HG03354 (cell line): ENCODE measurements at regions not wholly inside any gene's neighbourhood (a gene's known extent, or its start where the extent isn't known, plus 50 kb on each side); places are given as distances from the start of the nearest gene placed in this dataset.
"Not testable (repeated sequence)": the region's sequence is repeated elsewhere in the genome, so short reads cannot be mapped to it uniquely, and the experiment has no call there.

Experiments used
- ATAC-seq: cut with Tn5 transposase; IDR thresholded peaks from one replicate; pipeline ENCODE4 v1.9.1; 2021; ENCODE audit warnings: mild to moderate bottlenecking; ENCODE audit not compliant: unreplicated experiment, poor library complexity, severe bottlenecking

DNA sequence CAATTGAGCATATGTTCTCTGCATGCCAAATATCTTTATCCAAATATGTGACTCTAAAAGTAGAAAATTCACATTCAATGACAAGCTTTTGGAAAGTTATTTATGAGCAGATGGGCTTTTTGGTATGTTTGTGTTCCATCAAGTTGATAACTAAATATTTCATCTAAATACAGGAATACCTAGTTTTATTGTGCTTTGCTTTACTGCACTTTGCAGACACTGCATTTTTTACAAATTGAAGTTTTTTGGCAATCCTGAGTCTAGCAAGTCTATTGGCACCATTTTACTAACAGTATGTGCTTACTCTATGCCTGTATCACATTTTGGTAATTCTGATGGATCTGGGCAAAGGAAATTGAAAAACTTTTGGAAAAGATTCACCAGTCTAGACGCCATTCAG is 133.8 kb downstream of the ATXN7L3B start:
- no peak for ATAC-seq

- not testable (repeated sequence) for ATAC-seq
Observed at GRCh38 chr12:74676955-74677354, 139.3 kb downstream of the ATXN7L3B start.

DNA sequence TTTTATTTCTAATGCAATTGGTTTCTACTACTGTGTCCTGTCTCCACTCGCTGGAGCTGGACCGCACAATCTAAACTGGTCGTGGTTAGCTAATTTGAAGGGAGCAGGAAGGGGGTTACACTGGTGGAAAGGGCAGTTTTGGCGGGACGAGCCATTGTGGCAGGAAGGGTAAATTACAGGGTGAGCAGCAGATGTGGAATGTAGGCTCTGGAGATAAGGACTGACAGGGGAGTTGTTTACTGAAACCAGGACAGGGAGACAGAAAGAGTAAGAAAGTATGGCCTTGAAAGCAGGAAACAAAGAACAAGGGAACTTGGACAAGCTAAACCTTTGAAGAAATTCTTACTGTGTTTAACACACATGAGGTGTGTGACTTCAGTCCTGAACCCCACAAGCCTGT is 147.8 kb downstream of the ATXN7L3B start:
- ATAC-seq = no peak

- ATAC-seq = peak; percentile 58
Observed at GRCh38 chr12:74689071-74689655, 151.5 kb downstream of the ATXN7L3B start.

DNA sequence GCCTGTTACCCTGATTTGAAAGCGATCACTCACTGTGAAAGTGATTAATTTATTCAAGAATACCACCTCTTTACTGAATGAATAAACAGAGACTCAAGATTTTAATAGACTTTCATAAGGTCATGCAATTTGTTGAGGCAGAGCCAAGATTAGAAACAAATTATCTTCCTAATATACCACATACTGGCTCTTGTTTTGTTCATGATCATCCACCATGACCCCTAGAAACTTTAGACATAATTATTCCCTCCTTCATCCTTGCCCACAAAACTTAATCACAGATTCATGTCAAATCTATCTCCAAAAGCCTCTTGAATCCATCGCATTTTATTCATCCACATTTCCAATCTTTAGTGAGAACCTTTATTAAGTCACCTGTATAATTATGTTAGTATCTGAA is 152.3 kb downstream of the ATXN7L3B start:
- no peak for ATAC-seq

GRCh38 chr12:74719447-74719846 is 181.8 kb downstream of the ATXN7L3B start:
- no peak for ATAC-seq

- ATAC-seq = peak; percentile 72
Observed at GRCh38 chr12:74722709-74723108, 185.1 kb downstream of the ATXN7L3B start.

- no peak for ATAC-seq
Observed at GRCh38 chr12:74725154-74725553, 187.5 kb downstream of the ATXN7L3B start.

GRCh38 chr12:74728006-74728405 is 190.4 kb downstream of the ATXN7L3B start:
- no peak for ATAC-seq

DNA sequence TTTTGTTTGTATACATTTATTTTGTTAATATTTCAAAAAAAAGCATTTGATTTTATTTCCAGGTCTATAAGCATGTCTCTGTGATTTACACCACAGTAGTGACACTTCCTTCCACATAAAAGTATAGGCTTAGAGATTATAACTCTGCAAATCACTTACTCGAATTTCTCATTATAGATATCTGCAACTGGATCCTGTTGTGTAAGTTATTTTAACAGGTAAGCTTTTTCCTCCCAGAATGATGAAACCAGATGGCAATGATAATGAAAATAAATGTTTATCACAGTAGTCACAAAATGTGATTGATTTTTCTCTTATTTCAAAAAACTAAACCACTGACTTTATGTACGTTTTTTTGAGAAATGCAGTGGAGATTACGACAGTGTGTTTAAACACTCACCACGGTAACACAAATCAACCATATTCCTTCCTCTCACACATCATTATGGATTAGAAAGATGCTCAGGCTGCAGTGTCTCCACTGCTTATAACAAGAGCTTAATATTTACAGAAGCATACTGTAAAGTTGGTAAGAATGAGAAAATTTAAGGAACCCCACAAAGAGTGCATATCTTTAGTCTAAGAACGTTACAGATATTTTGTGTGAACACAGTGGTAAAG is 194.6 kb downstream of the ATXN7L3B start:
- peak; percentile 22 for ATAC-seq

DNA sequence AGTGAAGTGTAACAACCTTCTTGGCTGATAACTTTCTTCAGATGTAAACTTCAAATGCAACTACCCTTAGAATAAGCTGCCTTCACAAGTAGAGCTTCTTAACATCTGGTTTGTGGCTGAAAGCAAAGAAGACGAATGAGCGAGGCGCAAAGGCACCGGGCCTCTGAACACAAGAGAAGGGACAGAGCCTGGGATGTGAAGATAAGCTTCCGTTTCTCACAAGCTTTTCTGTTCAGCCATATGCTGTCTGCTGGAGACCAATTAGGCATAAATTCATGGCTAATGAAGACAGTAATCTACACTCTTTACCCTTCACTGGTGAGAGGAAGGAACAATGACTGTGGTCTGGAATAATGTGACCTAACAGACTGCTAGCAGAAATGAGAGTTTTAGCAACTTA is 195.2 kb downstream of the ATXN7L3B start:
- ATAC-seq = peak; percentile 71

- no peak for ATAC-seq
Observed at GRCh38 chr12:74741112-74741511, 203.5 kb downstream of the ATXN7L3B start.

DNA sequence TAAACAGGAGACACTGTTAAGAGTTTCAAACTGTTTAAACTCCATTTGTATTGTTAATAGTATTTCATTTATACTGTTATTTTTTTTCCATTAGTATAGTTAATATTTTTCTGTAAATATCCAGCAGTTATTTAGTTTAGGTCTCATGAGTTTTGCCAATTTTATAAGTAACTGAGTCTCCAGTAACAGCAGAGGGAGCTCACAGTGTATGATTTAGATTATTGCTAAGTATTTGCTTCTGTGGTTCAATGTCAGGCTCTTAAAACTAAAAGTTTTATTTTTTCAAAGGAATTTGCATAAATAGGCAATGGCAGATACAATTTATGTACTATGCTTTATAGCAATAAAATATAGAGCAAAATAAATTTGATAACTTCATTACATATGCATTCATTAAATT is 209.7 kb downstream of the ATXN7L3B start:
- no peak for ATAC-seq

DNA sequence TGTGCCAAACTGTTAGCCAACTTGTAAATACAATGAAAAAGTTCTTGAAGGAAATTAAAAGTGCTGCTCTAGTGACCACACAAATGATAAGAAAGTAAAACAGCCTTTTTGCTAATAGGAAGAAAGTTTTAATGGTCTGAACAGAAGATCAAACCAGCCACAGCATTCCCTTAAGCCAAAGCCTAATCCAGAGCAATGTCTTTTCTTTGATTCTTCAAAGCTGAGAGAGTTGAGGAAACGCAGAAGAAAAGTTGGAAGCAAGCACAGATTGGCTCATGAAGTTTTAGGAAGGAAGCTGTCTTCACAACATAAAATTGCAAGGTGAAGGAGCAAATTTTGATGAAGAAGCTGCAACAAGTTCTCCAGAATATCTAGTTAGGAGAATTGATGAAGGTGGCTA is 213.8 kb downstream of the ATXN7L3B start:
- no peak for ATAC-seq

DNA sequence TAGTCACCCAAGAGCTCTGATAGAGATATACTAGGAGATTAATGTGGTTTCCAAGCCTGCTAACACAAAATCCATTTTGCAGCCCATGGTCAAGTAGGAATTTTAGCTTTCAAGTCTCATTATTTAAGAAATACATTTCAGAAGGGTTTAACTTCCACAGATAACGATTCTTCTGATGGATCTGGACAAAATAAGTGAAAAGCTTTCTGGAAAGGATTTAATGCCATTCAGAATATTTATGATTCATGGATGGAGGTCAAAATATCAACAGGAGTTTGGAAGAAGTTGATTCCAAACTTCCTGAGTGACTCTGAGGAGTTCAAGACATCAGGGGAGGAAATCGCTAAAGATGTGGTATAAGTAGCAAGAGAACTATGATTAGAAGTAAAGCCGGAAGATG is 214.6 kb downstream of the ATXN7L3B start:
- ATAC-seq = no peak

DNA sequence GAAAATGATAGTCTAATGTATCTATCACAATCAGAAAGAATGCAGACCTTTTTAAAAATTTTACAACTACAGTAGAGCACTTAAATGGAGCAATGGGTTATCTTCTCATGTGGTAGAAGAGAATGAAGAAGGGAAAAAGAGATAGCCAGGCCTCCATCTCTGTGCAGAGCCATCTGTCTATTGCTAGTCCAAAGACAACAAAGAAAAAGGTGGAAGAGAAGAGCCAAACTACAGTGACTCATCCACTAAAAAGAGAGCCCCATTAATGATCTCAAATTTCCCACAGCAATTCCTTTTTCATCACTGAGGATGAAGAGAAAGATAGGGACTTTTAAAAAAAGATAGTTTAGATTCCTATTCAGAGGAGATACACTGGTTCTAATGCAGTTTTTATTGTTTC is 232.9 kb downstream of the ATXN7L3B start:
- ATAC-seq = no peak

GRCh38 chr12:74775276-74775675 is 237.6 kb downstream of the ATXN7L3B start:
- ATAC-seq = no peak

DNA sequence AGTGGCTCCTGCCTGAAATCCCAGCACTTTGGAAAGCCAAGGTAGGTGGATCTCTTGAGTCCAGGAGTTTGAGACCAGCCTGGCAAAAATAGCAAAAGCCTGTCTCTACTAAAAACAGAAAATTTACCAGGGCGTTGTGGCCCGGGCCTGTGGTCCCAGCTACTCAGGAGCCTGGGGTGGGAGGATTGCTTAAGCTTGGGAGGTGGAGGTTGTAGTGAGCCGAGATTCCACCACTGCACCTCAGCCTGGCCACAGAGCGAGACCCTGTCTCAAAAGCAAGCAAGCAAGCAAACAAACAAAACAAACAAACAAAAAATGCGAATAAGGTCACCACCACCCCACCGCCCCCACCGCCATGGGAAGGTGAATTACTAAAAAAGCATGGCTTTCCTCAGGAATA is 238.7 kb downstream of the ATXN7L3B start:
- ATAC-seq = no peak

DNA sequence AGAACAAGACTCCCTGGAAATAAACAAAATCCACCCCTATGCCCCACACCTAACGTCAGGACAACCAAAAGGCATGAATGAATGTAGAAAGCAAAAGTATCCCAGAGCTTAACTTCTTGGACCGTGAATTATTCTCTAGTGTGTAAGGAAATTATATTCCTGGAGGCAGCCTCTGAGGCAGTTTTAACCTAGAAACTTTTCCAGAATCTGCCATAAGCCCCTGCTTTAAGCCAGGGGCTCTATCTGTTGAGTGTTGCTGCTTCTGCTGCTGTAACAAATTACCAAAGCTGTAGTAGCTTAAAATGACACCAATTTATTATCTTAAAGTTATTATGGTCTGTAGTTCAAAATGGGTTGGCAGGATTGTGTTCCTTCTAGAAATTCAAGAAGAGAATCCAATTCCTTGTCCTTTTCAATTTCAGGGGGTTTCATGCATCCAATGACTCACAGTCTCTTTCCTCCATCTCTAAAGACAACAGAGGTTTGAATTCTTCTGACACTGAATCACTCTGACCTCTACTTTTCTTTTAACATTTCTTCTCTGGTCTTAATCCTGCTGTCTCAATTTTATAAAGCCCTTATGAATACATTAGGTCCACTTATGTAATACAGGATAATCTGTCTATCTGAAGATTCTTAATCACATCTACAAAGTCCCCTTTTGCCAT is 242.7 kb downstream of the ATXN7L3B start:
- ATAC-seq = no peak

DNA sequence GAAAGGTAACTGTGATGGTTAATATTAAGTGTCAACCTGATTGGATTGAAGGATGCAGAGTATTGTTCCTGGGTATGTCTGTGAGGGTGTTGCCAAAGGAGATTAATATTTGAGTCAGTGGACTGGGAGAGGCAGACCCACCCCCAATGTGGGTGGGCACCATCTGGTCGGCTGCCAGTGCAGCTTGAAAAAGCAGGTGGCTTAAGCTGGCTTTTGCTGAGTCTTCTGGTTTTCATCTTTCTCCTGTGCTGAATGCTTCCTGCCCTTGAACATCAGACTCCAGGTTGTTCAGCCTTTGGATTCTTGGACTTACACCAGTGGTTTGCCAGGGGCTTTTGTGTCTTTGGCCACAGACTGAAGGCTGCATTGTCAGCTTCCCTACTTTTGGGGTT is 243.2 kb downstream of the ATXN7L3B start:
- not testable (repeated sequence) for ATAC-seq

DNA sequence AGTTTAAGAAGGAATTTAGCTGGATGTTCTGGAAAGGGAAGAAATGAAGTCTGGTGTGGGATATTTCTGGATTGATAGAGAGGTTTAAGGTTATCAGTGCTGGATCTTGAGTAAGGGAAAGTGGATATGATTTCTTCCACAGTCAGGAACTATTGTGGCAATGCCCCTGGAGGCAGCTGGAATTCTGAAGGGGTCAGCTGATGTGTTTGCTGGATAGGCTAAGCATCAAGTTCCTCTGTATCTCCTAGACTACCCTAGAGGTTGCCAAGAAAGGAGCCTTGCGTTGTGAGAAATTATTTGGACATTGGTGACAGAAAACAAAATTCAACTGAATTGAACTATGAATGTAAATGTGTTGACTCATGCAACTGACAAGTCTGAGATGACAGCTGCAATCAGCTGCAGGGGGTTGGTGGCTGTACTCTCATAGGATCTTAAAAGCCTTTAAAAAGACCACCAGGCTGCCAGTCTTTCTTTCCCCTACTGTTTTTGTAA is 244.4 kb downstream of the ATXN7L3B start:
- ATAC-seq = no peak
